ENCODE measurements at regions not wholly inside any gene's neighbourhood (a gene's known extent, or its start where the extent isn't known, plus 50 kb on each side); places are given as distances from the start of the nearest gene placed in this dataset.

- Histone ChIP-seq H3K27me3 (no peaks in the 10 kb centered on the region), H3K27ac (no peak overlapping the region), H3K4me1 (no peaks in the 10 kb centered on the region), H3K4me3 (no peak overlapping the region), H3K9me3 (no peaks in the 10 kb centered on the region), H3K36me3 (no peaks in the 10 kb centered on the region)
- 92 to 100% methylated on average over 1 of the region's 1 CpG for WGBS, 2 donors
- ATAC-seq (no peak), FAIRE-seq (no peak), DNase-seq (no peak)
- TF ChIP-seq CTCF (IDR thresholded peaks at IDR 0.05), result no peak
- intact Hi-C loops (cut with DNase I), result no loop called here
These were observed 229.6 kb downstream of the ZEB2 start for GRCh38 chr2:144290276-144290675.

- ATAC-seq (no peak), FAIRE-seq (no peak), DNase-seq (no peak)
- Histone ChIP-seq H3K9me3 (no peaks in the 10 kb centered on the region), H3K36me3 (no peaks in the 10 kb centered on the region), H3K27ac (no peak overlapping the region), H3K4me1 (no peaks in the 10 kb centered on the region), H3K4me3 (no peak overlapping the region), H3K27me3 (no peaks in the 10 kb centered on the region)
- intact Hi-C loops (cut with DNase I), result no loop called here
- 84% methylated on average over 3 of the region's 3 CpGs for WGBS, 2 donors
- no peak for TF ChIP-seq CTCF (IDR thresholded peaks at IDR 0.05)
These were observed 231.5 kb downstream of the ZEB2 start for GRCh38 chr2:144288438-144288837.

- Histone ChIP-seq H3K9me3 (no peaks in the 10 kb centered on the region), H3K27me3 (no peaks in the 10 kb centered on the region), H3K4me1 (no peaks in the 10 kb centered on the region), H3K4me3 (no peak overlapping the region), H3K27ac (no peak overlapping the region), H3K36me3 (no peaks in the 10 kb centered on the region)
- FAIRE-seq (no peak), ATAC-seq (no peak), DNase-seq (no peak)
- no peak for TF ChIP-seq CTCF (IDR thresholded peaks at IDR 0.05)
- intact Hi-C loops (cut with DNase I), result no loop called here
These were observed 234.6 kb downstream of the ZEB2 start for GRCh38 chr2:144285324-144285723.

GRCh38 chr2:144281476-144281875, 238.4 kb downstream of the ZEB2 start:
- DNase-seq (no peak), FAIRE-seq (no peak)
- intact Hi-C loops (cut with DNase I), result no loop called here

GRCh38 chr2:144280009-144280408, 239.9 kb downstream of the ZEB2 start:
- Histone ChIP-seq H3K27me3 (no peaks in the 10 kb centered on the region), H3K4me1 (no peaks in the 10 kb centered on the region), H3K36me3 (no peaks in the 10 kb centered on the region), H3K27ac (no peak overlapping the region), H3K4me3 (no peak overlapping the region), H3K9me3 (no peaks in the 10 kb centered on the region)
- TF ChIP-seq CTCF (IDR thresholded peaks at IDR 0.05), result no peak
- ATAC-seq (no peak), FAIRE-seq (no peak), DNase-seq (no peak)
- intact Hi-C loops (cut with DNase I), result no loop called here
- WGBS, 2 donors, result 83 to 92% methylated on average over 2 of the region's 2 CpGs

More at GRCh38 chr2:144281476-144281875, 238.4 kb downstream of the ZEB2 start:
- Histone ChIP-seq H3K36me3 (no peaks in the 10 kb centered on the region), H3K27ac (no peak overlapping the region), H3K4me1 (no peaks in the 10 kb centered on the region), H3K9me3 (no peaks in the 10 kb centered on the region), H3K4me3 (no peak overlapping the region), H3K27me3 (no peaks in the 10 kb centered on the region)
- no peak for TF ChIP-seq CTCF (IDR thresholded peaks at IDR 0.05)
- ATAC-seq, result no peak

Measured in pancreas (tissue), 10 donors.